Epithelial cell of proximal tubule (primary cell): ENCODE measurements at regions not wholly inside any gene's neighbourhood (a gene's known extent, or its start where the extent isn't known, plus 50 kb on each side); places are given as distances from the start of the nearest gene placed in this dataset.
"Not testable (repeated sequence)": the region's sequence is repeated elsewhere in the genome, so short reads cannot be mapped to it uniquely, and the experiment has no call there.

Source experiments
- DNase-seq: peaks from one replicate; pipeline ENCODE4 v3.0.0-alpha.2; 2011; ENCODE audit warnings: low read depth
- H3K4me3 ChIP-seq: 2 replicates; pipeline ENCODE4 v1.5.1; 2011; ENCODE audit warnings: low read depth, mild to moderate bottlenecking, low read length
- TF ChIP-seq, protein P1 (sequence below): conservative IDR thresholded peaks from 2 replicates; pipeline ENCODE4 v1.5.1; 2012; ENCODE audit warnings: low read depth, mild to moderate bottlenecking, low read length

DNA sequence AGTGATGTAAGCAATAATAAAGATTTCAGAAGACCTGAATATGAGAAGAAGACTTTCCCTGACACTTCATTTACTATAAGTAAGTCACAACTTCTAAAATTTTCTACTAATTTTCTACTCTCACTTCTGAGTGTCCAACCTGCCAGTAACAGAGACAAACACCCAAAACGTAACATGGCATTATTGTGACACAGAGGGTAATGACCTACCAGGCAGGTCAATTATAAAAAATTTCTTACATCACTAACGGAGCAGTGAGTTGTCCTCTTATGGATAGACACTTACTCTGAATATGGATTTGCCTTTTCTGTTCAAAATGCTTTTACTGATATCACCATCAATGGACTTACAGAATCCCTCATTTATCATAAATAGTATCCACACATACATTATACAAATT lies 405.9 kb upstream of the MAGEB16 start:
- TF ChIP-seq, protein P1, sequence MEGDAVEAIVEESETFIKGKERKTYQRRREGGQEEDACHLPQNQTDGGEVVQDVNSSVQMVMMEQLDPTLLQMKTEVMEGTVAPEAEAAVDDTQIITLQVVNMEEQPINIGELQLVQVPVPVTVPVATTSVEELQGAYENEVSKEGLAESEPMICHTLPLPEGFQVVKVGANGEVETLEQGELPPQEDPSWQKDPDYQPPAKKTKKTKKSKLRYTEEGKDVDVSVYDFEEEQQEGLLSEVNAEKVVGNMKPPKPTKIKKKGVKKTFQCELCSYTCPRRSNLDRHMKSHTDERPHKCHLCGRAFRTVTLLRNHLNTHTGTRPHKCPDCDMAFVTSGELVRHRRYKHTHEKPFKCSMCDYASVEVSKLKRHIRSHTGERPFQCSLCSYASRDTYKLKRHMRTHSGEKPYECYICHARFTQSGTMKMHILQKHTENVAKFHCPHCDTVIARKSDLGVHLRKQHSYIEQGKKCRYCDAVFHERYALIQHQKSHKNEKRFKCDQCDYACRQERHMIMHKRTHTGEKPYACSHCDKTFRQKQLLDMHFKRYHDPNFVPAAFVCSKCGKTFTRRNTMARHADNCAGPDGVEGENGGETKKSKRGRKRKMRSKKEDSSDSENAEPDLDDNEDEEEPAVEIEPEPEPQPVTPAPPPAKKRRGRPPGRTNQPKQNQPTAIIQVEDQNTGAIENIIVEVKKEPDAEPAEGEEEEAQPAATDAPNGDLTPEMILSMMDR: no peak
- no peak for DNase-seq
- no peak overlapping the region for H3K4me3 ChIP-seq

DNA sequence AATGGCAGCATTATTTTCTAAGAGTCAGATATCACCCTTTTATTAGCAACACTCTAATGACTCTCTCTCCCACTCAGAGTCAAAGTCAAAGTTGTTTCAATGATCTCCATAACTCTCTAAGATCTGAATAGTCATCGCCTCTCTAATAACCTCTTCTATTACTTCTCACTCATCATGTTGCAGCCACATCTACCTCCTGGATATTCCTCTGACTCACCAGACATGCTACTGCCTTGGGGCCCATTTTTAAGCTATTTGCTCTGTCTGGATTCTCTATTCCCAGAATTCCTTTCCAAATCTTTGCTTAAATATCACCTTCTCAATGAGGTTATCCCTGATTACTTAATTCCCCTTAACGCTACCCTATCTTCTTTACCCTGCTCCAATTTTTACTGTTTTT lies 391.8 kb upstream of the MAGEB16 start:
- TF ChIP-seq, protein P1: no peak
- DNase-seq: no peak
- no peak overlapping the region for H3K4me3 ChIP-seq

DNA sequence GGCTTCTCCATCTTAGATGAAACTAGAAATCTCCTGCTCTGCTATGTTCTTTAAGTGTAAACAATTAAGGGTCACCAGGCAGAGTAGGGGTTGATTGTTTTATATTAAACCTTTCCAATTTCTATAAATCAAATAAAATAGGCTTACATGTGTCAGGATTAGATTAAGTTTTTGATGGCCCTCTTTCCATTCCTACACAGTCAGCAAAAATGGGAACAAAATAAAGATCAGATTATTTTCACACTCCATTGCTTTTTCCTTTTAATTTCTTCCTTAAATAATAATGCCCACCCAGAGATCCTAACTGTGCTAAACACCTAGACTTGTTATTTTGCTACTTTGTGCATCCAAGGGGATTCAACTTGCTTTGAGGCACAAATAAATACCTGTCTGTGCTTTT lies 381.4 kb upstream of the MAGEB16 start:
- DNase-seq: no peak
- H3K4me3 ChIP-seq: no peak overlapping the region
- TF ChIP-seq, protein P1: no peak

DNA sequence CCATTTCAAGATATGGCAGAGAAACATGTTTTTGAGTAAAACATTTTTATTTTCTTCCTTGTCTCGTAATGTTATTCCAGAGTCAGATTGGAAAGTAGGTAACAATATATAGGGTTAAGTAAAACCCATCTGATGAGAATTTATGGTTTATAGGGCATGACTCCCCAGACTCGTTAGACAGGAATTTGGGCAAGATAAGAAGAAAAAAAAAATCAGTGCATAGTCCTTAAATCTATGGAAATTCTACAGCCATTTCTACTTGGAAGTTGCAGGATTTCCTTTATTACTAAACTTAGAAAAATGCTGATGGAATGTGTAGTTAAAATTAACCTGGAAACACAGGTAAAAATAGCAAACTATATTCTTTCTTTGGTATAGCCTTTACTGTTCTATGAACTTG lies 366.1 kb upstream of the MAGEB16 start:
- DNase-seq: no peak
- H3K4me3 ChIP-seq: no peak overlapping the region
- TF ChIP-seq, protein P1: no peak

DNA sequence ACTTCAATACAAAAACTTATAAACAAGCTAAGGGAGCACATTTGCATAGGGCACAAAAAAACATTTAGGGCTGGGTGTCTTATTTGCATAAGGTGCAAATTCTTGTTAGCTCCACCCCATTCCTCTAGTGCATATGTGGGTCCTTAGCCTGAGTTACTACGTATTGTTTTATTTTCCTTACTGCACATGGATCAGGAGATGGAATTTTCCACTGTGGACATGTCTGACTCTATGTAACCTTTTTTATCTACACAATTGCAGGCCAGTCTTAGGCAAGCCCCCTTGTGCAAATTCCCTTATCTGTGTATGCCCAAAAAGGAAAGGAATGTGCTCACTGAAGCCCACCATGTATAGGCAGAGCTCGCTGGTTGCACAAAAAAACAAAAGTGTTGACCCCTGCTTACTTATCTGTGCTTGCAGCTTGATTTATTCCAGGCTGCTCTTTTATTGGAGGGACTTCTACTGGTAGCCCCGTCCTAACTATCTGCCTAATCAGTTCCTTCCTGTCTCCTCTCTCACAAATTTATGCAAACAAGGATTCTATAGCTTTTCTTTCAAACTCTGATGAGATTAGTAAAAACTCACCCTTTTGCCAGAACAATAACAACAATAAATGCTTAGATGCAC lies 359.0 kb upstream of the MAGEB16 start:
- TF ChIP-seq, protein P1: no peak
- DNase-seq: no peak
- H3K4me3 ChIP-seq: no peak overlapping the region

DNA sequence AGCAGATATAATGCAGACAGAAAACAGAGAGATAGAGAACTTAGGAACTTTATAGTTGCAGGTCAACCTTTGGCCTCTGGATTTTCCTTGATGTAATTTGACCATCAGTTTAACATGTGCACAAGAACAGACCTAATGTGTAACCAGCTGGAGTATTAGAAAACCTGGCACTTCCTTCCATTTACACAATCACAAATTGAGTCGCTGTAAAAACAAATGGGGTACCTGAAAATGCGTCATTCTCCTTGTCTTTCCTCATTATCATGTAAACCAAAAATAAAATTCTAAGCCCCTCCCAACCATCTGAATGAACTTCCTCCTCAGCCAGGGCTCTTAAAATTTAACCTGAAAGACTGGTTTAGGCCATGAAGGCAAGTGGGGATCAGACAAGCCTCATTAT lies 358.4 kb upstream of the MAGEB16 start:
- DNase-seq: peak; percentile 37
- TF ChIP-seq, protein P1: no peak
- H3K4me3 ChIP-seq: no peak overlapping the region

DNA sequence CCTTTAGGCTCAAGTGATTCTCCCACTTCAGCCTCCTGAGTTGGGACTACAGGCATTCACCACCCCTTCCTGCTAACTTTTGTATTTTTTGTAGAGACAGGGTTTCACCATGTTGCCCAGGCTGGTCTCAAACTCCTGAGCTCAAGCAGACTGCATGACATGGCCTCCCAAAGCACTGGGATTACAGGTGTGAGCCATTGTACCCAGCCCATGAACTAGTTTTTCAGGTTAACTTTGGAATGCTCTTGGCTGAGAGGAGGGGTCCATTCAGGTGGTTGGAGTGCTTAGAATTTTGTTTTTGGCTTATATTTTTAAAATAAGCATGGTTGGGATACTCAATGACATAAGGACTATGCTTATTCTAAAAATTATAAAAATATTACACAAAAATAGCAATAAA lies 355.7 kb upstream of the MAGEB16 start:
- TF ChIP-seq, protein P1: no peak
- DNase-seq: no peak

DNA sequence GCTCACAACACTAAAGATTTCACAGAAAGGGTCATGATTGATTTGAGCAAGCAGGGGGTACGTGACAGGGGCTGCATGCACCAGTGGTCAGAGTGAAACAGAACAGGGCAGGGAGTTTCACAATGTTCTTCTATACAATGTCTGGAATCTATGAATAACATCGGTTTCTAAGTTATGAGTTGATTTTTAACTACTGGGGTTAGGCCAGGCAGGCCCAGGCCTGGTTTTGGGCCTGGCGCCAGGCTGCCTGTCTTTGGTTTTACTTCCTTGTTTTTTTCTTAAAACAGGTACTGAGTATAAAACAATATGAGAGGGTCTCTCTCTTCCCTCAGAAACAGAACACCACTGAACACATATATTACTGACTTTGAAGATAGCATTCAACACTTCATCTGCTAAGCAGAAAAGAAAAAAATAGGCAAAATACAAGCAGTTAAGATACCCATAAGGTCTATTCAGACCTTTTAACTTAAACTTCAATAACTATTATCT lies 355.0 kb upstream of the MAGEB16 start:
- DNase-seq: peak; percentile 19

More for the DNA sequence above, 355.7 kb upstream of the MAGEB16 start:
- no peak overlapping the region for H3K4me3 ChIP-seq

More for the DNA sequence above, 355.0 kb upstream of the MAGEB16 start:
- not testable (repeated sequence) for H3K4me3 ChIP-seq
